Right ventricle myocardium superior (tissue), 1 donor: ENCODE measurements at regions not wholly inside any gene's neighbourhood (a gene's known extent, or its start where the extent isn't known, plus 50 kb on each side); places are given as distances from the start of the nearest gene placed in this dataset.

Experiments used
- ATAC-seq: fragments of 200-7000 bp; cut with Tn5 transposase; one replicate; pipeline ENCODE4 v1.9.1; 2020; ENCODE audit warnings: mild to moderate bottlenecking; ENCODE audit not compliant: poor library complexity
- DNase-seq: peaks from one replicate; pipeline ENCODE4 v3.0.0-alpha.2; 2020
- intact Hi-C: fragments of 100-400 bp; cut with DNase I; formaldehyde crosslinking; loops from one replicate; pipeline ENCODE4 v1.11.2; 2022
- donor health status: DM: no; HTN: yes; CAD: no; lungs with severe emphysema.

- intact Hi-C loops: no loop called here
- ATAC-seq (no peak), DNase-seq (no peak)
Measured at GRCh38 chrX:9087271-9088040, 53.5 kb upstream of the FAM9B start.

DNA sequence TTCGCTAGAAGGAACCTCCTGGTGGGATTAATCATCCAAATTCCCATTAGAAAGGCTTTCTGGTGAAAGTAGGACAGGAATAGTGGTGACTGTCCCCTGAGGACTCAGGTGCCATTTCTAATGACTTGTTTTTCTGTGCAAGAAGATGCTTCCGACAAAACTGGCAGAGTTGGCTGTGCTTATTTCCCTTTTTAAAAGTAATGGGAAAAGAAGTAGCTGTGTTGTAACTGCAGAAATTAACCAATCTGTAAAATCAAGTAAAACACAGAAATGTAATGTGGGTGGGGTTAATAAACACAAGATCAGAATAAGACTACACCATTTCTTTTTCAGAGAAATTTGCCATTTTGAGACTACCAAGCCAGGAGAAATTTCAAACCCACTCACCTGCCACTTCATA, 55.0 kb upstream of the FAM9B start:
- no peak for DNase-seq
- intact Hi-C loops: no loop called here
- no peak for ATAC-seq

DNA sequence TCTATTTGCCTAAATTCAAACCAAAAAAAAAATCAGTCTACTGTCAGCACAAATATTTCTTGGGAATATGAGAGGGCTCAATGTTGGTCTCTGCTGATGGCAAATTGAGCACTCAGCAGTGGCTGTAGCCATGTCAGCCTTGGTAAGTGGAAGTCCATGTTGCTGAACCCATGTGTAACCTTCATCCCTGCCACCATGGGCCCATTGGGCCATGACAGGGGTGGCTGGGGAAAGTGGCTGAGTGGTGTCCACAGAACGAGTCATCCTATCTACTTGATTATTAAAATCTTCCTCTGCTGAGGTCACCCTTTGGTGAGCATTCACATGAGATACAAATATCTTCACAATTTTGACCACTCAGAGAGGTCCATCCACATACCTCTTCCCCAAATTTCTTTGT, 56.8 kb upstream of the FAM9B start:
- intact Hi-C loops: no loop called here
- no peak for DNase-seq
- no peak for ATAC-seq

DNA sequence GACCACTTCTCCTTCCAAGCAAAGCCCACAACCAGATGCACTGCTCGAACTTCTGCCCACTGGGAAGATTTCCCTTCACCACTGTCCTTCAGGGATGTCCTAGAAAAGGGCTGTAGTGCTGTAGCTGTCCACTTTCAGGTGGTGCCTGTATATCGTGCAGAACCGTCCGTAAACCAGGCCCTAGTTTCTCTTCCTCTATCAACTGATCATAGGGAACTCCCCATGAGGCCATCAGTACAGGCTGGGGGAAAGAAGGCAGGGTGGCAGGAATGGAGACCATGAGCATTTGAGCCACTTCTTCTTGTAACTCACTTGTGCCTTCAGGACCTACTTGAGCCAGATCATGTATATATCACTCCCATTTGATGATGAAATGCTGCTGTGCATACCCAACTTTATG, 57.3 kb upstream of the FAM9B start:
- DNase-seq: no peak
- intact Hi-C loops: no loop called here

GRCh38 chrX:9102956-9103355, 69.0 kb upstream of the FAM9B start:
- intact Hi-C loops: no loop called here
- DNase-seq (no peak), ATAC-seq (no peak)

More for the DNA sequence above, 57.3 kb upstream of the FAM9B start:
- ATAC-seq: no peak

DNA sequence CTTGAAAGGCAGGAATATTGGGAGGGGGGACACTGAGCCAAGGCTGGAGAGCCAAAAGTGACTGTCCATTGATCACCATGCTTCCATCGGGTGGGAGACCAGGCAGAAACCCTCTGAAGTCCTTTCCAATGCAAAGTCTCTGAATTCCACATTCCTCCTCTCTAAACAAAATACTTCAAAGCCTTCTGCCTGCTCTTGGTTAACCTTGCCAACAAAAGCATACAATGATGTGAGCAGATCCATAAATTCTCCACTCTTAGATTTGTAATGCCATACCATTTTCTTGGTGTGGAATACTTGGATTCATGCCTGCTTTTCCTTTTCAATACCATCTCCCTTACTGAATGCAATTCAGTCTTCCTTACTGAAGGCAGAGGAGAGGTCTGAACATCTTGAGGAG, 74.1 kb upstream of the FAM9B start:
- intact Hi-C loops: no loop called here
- ATAC-seq: no peak
- no peak for DNase-seq

GRCh38 chrX:9110808-9111207, 76.9 kb upstream of the FAM9B start:
- no peak for ATAC-seq
- no peak for DNase-seq
- intact Hi-C loops: no loop called here

- no peak for ATAC-seq
- intact Hi-C loops: no loop called here
- no peak for DNase-seq
Measured at GRCh38 chrX:9114245-9114644, 80.3 kb upstream of the FAM9B start.

- intact Hi-C loops: no loop called here
- DNase-seq (no peak), ATAC-seq (no peak)
Measured at GRCh38 chrX:9117851-9118250, 83.9 kb upstream of the FAM9B start.

GRCh38 chrX:9122519-9123245, 88.8 kb upstream of the FAM9B start:
- intact Hi-C loops: no loop called here
- DNase-seq (no peak), ATAC-seq (no peak)

- ATAC-seq: no peak
- no peak for DNase-seq
- intact Hi-C loops: no loop called here
Measured at GRCh38 chrX:9127986-9128385, 94.1 kb upstream of the FAM9B start.

- ATAC-seq: no peak
- intact Hi-C loops: no loop called here
- DNase-seq: no peak
Measured at GRCh38 chrX:9130031-9130430, 96.1 kb upstream of the FAM9B start.

- DNase-seq (no peak), ATAC-seq (no peak)
- intact Hi-C loops: no loop called here
Measured at GRCh38 chrX:9131066-9131465, 97.1 kb upstream of the FAM9B start.

- ATAC-seq (no peak), DNase-seq (no peak)
- intact Hi-C loops: no loop called here
Measured at GRCh38 chrX:9132036-9132638, 98.2 kb upstream of the FAM9B start.

DNA sequence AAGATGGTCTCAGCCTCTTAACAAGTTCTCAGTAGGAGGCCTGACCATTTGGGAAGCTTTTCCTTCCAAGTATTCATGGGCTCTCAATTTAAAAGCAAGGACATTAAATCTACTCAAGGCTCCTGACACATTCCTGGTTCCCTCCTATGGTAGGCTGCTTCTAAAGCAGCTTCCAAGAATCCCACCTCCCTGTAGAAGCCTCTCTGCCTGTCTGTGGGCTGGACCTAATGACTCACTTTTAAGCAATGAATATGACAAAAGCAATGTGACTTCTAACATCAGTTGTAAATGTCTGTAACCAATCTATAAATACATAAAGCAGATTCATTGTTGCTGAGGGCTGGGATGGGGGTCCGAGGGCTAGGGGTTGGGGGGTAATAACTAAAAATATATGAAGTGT, 99.5 kb upstream of the FAM9B start:
- no peak for DNase-seq
- intact Hi-C loops: no loop called here
- ATAC-seq: no peak

DNA sequence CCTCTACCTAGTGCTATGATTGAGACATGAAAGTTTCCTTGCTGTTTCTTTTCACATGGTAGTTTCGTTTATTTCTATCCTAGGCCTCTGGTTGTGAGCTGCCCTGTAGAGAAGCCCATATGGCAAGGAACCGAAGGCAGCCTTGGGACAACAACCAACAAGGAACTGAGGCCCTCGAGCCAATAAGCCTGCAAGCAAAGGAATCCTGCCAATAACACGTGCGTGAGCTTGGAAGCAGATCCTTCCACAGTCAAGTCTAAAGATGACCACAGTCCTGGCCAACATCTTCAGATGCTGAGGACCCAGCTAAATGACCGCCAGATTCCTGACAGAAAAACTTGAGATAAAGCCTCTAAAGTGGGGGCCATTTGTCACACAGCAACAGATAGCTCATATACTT, 100.4 kb upstream of the FAM9B start:
- DNase-seq (no peak), ATAC-seq (no peak)
- intact Hi-C loops: no loop called here

DNA sequence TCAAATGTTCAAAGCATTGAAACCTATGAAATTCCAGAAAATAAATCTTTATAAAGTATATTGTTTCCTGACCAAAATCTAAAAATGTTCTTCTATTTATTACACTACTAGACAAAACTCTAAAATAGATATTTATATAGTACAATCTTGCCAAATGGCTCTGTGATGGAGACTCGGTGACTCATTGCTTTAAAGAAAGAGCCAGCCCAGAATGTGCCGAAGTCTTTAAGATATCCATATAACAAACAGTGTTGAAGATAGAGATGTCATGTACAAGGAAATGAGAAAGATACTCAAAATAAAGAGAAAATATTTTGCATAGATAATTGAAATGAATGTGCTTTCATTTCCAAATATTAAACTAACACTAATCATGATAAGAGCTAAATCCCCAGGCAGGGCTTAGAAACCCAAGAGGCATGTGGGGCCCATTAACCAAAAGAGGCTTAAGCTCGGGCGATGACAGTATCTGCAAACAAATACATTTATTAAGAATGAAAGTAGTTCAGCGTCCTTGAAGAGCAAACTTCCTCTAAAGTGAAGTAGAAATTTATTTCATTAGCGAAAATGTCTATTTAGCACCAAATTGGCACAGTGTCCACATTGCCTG, 102.1 kb upstream of the FAM9B start:
- intact Hi-C loops: no loop called here
- ATAC-seq (no peak), DNase-seq (no peak)

GRCh38 chrX:9137152-9137551, 103.2 kb upstream of the FAM9B start:
- ATAC-seq: no peak
- intact Hi-C loops: no loop called here
- no peak for DNase-seq

- DNase-seq (no peak), ATAC-seq (no peak)
- intact Hi-C loops: no loop called here
Measured at GRCh38 chrX:9141496-9141895, 107.6 kb upstream of the FAM9B start.
